Liver (tissue), 8 donors: ENCODE measurements at regions not wholly inside any gene's neighbourhood (a gene's known extent, or its start where the extent isn't known, plus 50 kb on each side); places are given as distances from the start of the nearest gene placed in this dataset.

Source experiments
- DNase-seq: peaks from one replicate; pipeline ENCODE4 v3.0.0-alpha.2; 2017; ENCODE audit warnings: low spot score
- H3K27ac ChIP-seq, 2 donors: one replicate each; pipeline ENCODE4 v1.7.0; 2013; ENCODE audit warnings: inconsistent platforms in 2 of 2, low read length in 2 of 2, control low read depth in 1 of 2, low read depth in 1 of 2, mild to moderate bottlenecking in 1 of 2
- H3K27me3 ChIP-seq, 4 donors: one replicate each; pipeline versions ENCODE4 v1.6.1 to v1.7.0; 2013; ENCODE audit warnings: low read length in 3 of 4, inconsistent platforms in 1 of 4, mild to moderate bottlenecking in 1 of 4, moderate library complexity in 1 of 4; ENCODE audit not compliant: control insufficient read depth in 4 of 4, insufficient read depth in 4 of 4
- H3K36me3 ChIP-seq, 4 donors: one replicate each; pipeline versions ENCODE4 v1.6.1 to v1.7.0; 2013; ENCODE audit warnings: low read length in 3 of 4, mild to moderate bottlenecking in 3 of 4, low read depth in 1 of 4, moderate library complexity in 1 of 4; ENCODE audit not compliant: control insufficient read depth in 4 of 4, insufficient read depth in 3 of 4
- H3K4me1 ChIP-seq, 4 donors: one replicate each; pipeline versions ENCODE4 v1.6.1 to v1.7.0; 2013; ENCODE audit warnings: low read length in 3 of 4, mild to moderate bottlenecking in 3 of 4, moderate library complexity in 1 of 4; ENCODE audit not compliant: control insufficient read depth in 4 of 4, insufficient read depth in 4 of 4
- H3K4me3 ChIP-seq, 3 donors: one replicate each; pipeline versions ENCODE4 v1.6.1 to v1.7.0; 2013; ENCODE audit warnings: low read length in 3 of 3, control low read depth in 1 of 3, low read depth in 1 of 3, mild to moderate bottlenecking in 1 of 3
- H3K9ac ChIP-seq, 2 donors: one replicate each; pipeline ENCODE4 v1.7.0; 2013; ENCODE audit warnings: low read length in 2 of 2, mild to moderate bottlenecking in 2 of 2, moderate library complexity in 2 of 2, control low read depth in 1 of 2, low read depth in 1 of 2
- H3K9me3 ChIP-seq, 4 donors: one replicate each; pipeline versions ENCODE4 v1.6.1 to v1.7.0; 2013; ENCODE audit warnings: low read length in 3 of 4; ENCODE audit not compliant: control insufficient read depth in 4 of 4
- ATF3 ChIP-seq: IDR thresholded peaks from 2 replicates; pipeline ENCODE4 v1.6.1; 2016; ENCODE audit warnings: antibody characterized with exemption
- EGR1 ChIP-seq, 2 donors: IDR thresholded peaks; 2 replicates each; pipeline ENCODE4 v1.6.1; 2016 to 2018; ENCODE audit warnings: antibody characterized with exemption in 2 of 2, low read depth in 2 of 2
- FOXA1 ChIP-seq: IDR thresholded peaks from 2 replicates; pipeline ENCODE4 v1.6.1; 2016; ENCODE audit warnings: antibody characterized with exemption
- FOXA2 ChIP-seq: IDR thresholded peaks from 2 replicates; pipeline ENCODE4 v1.6.1; 2016; ENCODE audit warnings: antibody characterized with exemption
- GABPA ChIP-seq, 2 donors: IDR thresholded peaks in 1 of 2; conservative IDR thresholded peaks in 1 of 2; 2 replicates each; pipeline ENCODE4 v1.6.1; 2016; ENCODE audit warnings: antibody characterized with exemption in 2 of 2, mild to moderate bottlenecking in 1 of 2, moderate library complexity in 1 of 2
- HNF4A ChIP-seq, 2 donors: conservative IDR thresholded peaks; 2 replicates each; pipeline ENCODE4 v1.6.1; 2016; ENCODE audit warnings: antibody characterized with exemption in 2 of 2, mild to moderate bottlenecking in 2 of 2
- HNF4G ChIP-seq: IDR thresholded peaks from 2 replicates; pipeline ENCODE4 v1.6.1; 2016; ENCODE audit warnings: antibody characterized with exemption
- JUND ChIP-seq, 2 donors: IDR thresholded peaks; 2 replicates each; pipeline ENCODE4 v1.6.1; 2016; ENCODE audit warnings: antibody characterized with exemption in 2 of 2
- MAX ChIP-seq: IDR thresholded peaks from 2 replicates; pipeline ENCODE4 v1.6.1; 2016; ENCODE audit warnings: antibody characterized with exemption
- NR2F2 ChIP-seq: IDR thresholded peaks from 2 replicates; pipeline ENCODE4 v1.6.1; 2016; ENCODE audit warnings: antibody characterized with exemption
- RXRA ChIP-seq, 2 donors: IDR thresholded peaks; 2 replicates each; pipeline ENCODE4 v1.6.1; 2017 to 2018; ENCODE audit warnings: antibody characterized with exemption in 2 of 2, mild to moderate bottlenecking in 1 of 2
- SP1 ChIP-seq: IDR thresholded peaks from 2 replicates; pipeline ENCODE4 v1.6.1; 2018; ENCODE audit warnings: antibody characterized with exemption, mild to moderate bottlenecking
- YY1 ChIP-seq: IDR thresholded peaks from 2 replicates; pipeline ENCODE4 v1.6.1; 2016; ENCODE audit warnings: antibody characterized with exemption, mild to moderate bottlenecking
- WGBS: extraction: QIAGEN DNeasy Blood & Tissue Kit; methylation state at CpG from one replicate; pipeline ENCODE4 v1.1.7; 2013; 5-methylcytosine and 5-hydroxymethylcytosine counted together
- TF ChIP-seq, protein P1 (sequence below): fragments of 150-350 bp; IDR thresholded peaks from 2 replicates; pipeline ENCODE4 v1.5.1; 2017; ENCODE audit warnings: improper control_type of control experiment, low read depth, low read length; ENCODE audit not compliant: missing input control
- TF ChIP-seq, protein P2 (sequence below): IDR thresholded peaks from 2 replicates; pipeline ENCODE4 v1.6.1; 2016; ENCODE audit warnings: antibody characterized with exemption, mild to moderate bottlenecking
- TF ChIP-seq, protein P3 (sequence below): IDR thresholded peaks from 2 replicates; pipeline ENCODE4 v1.6.1; 2016; ENCODE audit warnings: antibody characterized with exemption
- donor health status: healthy.
- donor health status: healthy.
- donor health status: healthy.
- donor health status: healthy.
- donor health status: healthy.

- TF ChIP-seq, protein P1, sequence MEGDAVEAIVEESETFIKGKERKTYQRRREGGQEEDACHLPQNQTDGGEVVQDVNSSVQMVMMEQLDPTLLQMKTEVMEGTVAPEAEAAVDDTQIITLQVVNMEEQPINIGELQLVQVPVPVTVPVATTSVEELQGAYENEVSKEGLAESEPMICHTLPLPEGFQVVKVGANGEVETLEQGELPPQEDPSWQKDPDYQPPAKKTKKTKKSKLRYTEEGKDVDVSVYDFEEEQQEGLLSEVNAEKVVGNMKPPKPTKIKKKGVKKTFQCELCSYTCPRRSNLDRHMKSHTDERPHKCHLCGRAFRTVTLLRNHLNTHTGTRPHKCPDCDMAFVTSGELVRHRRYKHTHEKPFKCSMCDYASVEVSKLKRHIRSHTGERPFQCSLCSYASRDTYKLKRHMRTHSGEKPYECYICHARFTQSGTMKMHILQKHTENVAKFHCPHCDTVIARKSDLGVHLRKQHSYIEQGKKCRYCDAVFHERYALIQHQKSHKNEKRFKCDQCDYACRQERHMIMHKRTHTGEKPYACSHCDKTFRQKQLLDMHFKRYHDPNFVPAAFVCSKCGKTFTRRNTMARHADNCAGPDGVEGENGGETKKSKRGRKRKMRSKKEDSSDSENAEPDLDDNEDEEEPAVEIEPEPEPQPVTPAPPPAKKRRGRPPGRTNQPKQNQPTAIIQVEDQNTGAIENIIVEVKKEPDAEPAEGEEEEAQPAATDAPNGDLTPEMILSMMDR = no peak
Observed at GRCh38 chr3:31116651-31117050, 222.2 kb upstream of the GADL1 start (continued).

GRCh38 chr3:31117854-31118253 lies 223.4 kb upstream of the GADL1 start:
- TF ChIP-seq FOXA2 (no peak), HNF4G (no peak), GABPA (IDR thresholded peaks at IDR 0.05 in 1 of 2, conservative IDR thresholded peaks at IDR 0.05 in 1 of 2) (no peak), YY1 (no peak), HNF4A (conservative IDR thresholded peaks at IDR 0.05) (no peak), JUND (IDR thresholded peaks at IDR 0.05) (no peak)
- TF ChIP-seq, protein P2, sequence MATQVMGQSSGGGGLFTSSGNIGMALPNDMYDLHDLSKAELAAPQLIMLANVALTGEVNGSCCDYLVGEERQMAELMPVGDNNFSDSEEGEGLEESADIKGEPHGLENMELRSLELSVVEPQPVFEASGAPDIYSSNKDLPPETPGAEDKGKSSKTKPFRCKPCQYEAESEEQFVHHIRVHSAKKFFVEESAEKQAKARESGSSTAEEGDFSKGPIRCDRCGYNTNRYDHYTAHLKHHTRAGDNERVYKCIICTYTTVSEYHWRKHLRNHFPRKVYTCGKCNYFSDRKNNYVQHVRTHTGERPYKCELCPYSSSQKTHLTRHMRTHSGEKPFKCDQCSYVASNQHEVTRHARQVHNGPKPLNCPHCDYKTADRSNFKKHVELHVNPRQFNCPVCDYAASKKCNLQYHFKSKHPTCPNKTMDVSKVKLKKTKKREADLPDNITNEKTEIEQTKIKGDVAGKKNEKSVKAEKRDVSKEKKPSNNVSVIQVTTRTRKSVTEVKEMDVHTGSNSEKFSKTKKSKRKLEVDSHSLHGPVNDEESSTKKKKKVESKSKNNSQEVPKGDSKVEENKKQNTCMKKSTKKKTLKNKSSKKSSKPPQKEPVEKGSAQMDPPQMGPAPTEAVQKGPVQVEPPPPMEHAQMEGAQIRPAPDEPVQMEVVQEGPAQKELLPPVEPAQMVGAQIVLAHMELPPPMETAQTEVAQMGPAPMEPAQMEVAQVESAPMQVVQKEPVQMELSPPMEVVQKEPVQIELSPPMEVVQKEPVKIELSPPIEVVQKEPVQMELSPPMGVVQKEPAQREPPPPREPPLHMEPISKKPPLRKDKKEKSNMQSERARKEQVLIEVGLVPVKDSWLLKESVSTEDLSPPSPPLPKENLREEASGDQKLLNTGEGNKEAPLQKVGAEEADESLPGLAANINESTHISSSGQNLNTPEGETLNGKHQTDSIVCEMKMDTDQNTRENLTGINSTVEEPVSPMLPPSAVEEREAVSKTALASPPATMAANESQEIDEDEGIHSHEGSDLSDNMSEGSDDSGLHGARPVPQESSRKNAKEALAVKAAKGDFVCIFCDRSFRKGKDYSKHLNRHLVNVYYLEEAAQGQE = no peak

GRCh38 chr3:31124373-31124772 lies 229.9 kb upstream of the GADL1 start:
- no peaks in the 10 kb centered on the region for H3K36me3 ChIP-seq
- no peaks in the 10 kb centered on the region for H3K9me3 ChIP-seq
- no peak overlapping the region for H3K4me3 ChIP-seq
- H3K9ac ChIP-seq = no peak overlapping the region
- H3K27me3 ChIP-seq = no peaks in the 10 kb centered on the region
- no peaks in the 10 kb centered on the region for H3K4me1 ChIP-seq
- WGBS = 88% methylated on average over 1 of the region's 1 CpG
- DNase-seq = no peak
- H3K27ac ChIP-seq = no peak overlapping the region
- no peak for TF ChIP-seq HNF4A (conservative IDR thresholded peaks at IDR 0.05)
- TF ChIP-seq FOXA2 = no peak
- no peak for TF ChIP-seq SP1
- TF ChIP-seq HNF4G = no peak
- TF ChIP-seq FOXA1 = no peak
- TF ChIP-seq, protein P1 = no peak
- no peak for TF ChIP-seq MAX
- TF ChIP-seq, protein P3, sequence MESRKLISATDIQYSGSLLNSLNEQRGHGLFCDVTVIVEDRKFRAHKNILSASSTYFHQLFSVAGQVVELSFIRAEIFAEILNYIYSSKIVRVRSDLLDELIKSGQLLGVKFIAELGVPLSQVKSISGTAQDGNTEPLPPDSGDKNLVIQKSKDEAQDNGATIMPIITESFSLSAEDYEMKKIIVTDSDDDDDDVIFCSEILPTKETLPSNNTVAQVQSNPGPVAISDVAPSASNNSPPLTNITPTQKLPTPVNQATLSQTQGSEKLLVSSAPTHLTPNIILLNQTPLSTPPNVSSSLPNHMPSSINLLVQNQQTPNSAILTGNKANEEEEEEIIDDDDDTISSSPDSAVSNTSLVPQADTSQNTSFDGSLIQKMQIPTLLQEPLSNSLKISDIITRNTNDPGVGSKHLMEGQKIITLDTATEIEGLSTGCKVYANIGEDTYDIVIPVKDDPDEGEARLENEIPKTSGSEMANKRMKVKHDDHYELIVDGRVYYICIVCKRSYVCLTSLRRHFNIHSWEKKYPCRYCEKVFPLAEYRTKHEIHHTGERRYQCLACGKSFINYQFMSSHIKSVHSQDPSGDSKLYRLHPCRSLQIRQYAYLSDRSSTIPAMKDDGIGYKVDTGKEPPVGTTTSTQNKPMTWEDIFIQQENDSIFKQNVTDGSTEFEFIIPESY = no peak
- TF ChIP-seq, protein P2 = no peak
- TF ChIP-seq YY1 = no peak
- no peak for TF ChIP-seq EGR1 (IDR thresholded peaks at IDR 0.05; ENCODE audit: low read depth in 2 of 2)
- TF ChIP-seq RXRA (IDR thresholded peaks at IDR 0.05) = no peak
- TF ChIP-seq NR2F2 = no peak
- TF ChIP-seq GABPA (IDR thresholded peaks at IDR 0.05 in 1 of 2, conservative IDR thresholded peaks at IDR 0.05 in 1 of 2) = no peak
- no peak for TF ChIP-seq JUND (IDR thresholded peaks at IDR 0.05)
- TF ChIP-seq ATF3 = no peak

More at GRCh38 chr3:31117854-31118253, 223.4 kb upstream of the GADL1 start:
- no peak overlapping the region for H3K27ac ChIP-seq
- no peaks in the 10 kb centered on the region for H3K27me3 ChIP-seq
- 84% methylated on average over 2 of the region's 2 CpGs for WGBS
- H3K9ac ChIP-seq = no peak overlapping the region
- no peak for DNase-seq
- no peaks in the 10 kb centered on the region for H3K36me3 ChIP-seq
- no peaks in the 10 kb centered on the region for H3K9me3 ChIP-seq
- H3K4me1 ChIP-seq = no peaks in the 10 kb centered on the region
- H3K4me3 ChIP-seq = no peak overlapping the region
